ENCODE measurements at regions not wholly inside any gene's neighbourhood (a gene's known extent, or its start where the extent isn't known, plus 50 kb on each side); places are given as distances from the start of the nearest gene placed in this dataset.

- H3K9me3 Mint-ChIP-seq, result no peaks in the 10 kb centered on the region
- H3K27me3 Mint-ChIP-seq, result no peaks in the 10 kb centered on the region
- H3K27ac Mint-ChIP-seq, result no peak overlapping the region
- no peaks in the 10 kb centered on the region for H3K4me1 Mint-ChIP-seq (ENCODE audit: low read depth)
- H3K36me3 Mint-ChIP-seq (ENCODE audit: low read depth), result no peaks in the 10 kb centered on the region
- no peak overlapping the region for H3K4me3 Mint-ChIP-seq
These were observed 326.4 kb upstream of the KLF4 start for GRCh38 chr9:107815782-107816560.

GRCh38 chr9:107813287-107813686, 323.7 kb upstream of the KLF4 start:
- Mint-ChIP-seq H3K27me3 (no peaks in the 10 kb centered on the region), H3K4me3 (no peak overlapping the region), H3K9me3 (no peaks in the 10 kb centered on the region), H3K4me1 (ENCODE audit: low read depth) (no peaks in the 10 kb centered on the region), H3K36me3 (ENCODE audit: low read depth) (no peaks in the 10 kb centered on the region), H3K27ac (no peak overlapping the region)

DNA sequence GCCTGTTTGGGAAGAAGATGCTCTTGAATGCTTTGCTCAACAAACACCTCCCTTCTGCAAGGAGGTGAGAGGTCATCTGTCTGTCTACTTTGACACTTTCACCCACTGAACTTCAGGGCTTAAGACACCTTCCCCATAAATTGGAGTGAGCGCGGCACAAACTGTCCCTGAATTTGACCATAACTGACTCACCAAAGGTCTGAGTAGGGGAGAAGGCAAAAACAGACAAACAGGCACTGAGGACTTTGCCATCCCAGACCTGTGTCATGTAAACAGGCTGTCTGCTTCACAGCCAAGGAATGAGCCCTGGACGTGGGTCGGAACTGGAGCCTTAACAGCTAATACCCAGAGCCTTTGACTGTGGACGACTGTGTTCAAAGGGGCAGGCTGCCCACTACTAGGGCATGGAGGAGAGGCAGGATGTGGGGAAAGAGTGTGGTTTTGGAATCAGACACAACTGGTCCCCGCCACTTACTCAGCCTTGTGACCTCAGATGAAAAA, 320.9 kb upstream of the KLF4 start:
- Mint-ChIP-seq H3K27ac (no peak overlapping the region), H3K36me3 (ENCODE audit: low read depth) (no peaks in the 10 kb centered on the region), H3K9me3 (no peaks in the 10 kb centered on the region), H3K4me1 (ENCODE audit: low read depth) (no peaks in the 10 kb centered on the region), H3K4me3 (no peak overlapping the region), H3K27me3 (no peaks in the 10 kb centered on the region)

DNA sequence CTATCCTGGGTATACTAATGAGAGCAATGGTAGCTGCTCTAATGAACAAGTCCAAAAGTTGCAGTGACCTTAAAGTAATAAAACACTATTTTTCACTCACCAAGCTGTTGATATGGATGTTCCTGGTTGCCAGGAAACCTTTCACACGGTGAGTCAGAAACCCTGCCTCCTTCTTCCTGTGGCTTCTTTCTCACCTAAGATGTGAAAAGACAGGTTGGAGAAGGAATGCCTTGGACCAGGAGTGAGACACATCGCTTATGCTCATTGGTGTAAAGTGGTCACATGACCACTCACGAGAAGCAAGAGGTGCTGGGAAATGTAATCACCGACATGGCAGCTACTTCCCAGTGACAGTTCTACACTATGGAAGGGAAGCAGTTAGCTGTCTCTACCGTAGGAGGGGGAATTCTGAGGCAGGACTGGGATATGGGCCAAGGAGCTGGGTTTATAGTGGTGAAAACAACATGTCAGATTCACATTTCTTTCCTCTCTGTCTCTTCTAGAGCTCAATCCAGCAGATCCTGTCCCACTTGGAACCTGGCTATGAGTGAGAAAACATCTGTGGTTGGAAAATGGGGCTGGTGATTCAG, 320.4 kb upstream of the KLF4 start:
- H3K27ac Mint-ChIP-seq, result no peak overlapping the region
- H3K4me3 Mint-ChIP-seq, result no peak overlapping the region
- H3K27me3 Mint-ChIP-seq, result no peaks in the 10 kb centered on the region
- no peaks in the 10 kb centered on the region for H3K9me3 Mint-ChIP-seq
- H3K4me1 Mint-ChIP-seq (ENCODE audit: low read depth), result no peaks in the 10 kb centered on the region
- no peaks in the 10 kb centered on the region for H3K36me3 Mint-ChIP-seq (ENCODE audit: low read depth)

DNA sequence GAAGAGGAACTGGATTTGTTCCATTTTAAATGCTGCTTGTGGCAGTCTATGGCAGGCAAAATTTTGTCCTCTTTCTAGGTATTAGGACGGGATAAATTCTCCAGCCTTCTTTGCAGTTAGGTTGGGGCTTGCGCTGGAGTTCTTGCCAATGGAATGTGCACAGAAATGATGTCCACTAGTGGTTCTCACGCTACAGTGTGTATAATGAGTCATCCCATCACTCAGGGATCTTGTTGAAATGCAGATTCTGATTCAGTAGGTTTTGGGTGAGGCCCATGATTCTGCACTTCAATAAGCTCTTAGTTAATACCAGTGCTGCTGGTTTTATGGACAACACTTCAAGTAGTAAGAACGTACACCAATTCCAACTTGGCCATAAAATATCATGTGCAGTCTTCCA, 317.6 kb upstream of the KLF4 start:
- Mint-ChIP-seq H3K4me1 (ENCODE audit: low read depth) (no peaks in the 10 kb centered on the region), H3K4me3 (no peak overlapping the region), H3K9me3 (peaks cover 4% of the 10 kb centered on the region), H3K36me3 (ENCODE audit: low read depth) (no peaks in the 10 kb centered on the region), H3K27ac (no peak overlapping the region), H3K27me3 (no peaks in the 10 kb centered on the region)

- Mint-ChIP-seq H3K9me3 (peaks cover 4% of the 10 kb centered on the region), H3K4me3 (no peak overlapping the region), H3K36me3 (ENCODE audit: low read depth) (no peaks in the 10 kb centered on the region), H3K27ac (no peak overlapping the region), H3K27me3 (no peaks in the 10 kb centered on the region), H3K4me1 (ENCODE audit: low read depth) (no peaks in the 10 kb centered on the region)
These were observed 315.6 kb upstream of the KLF4 start for GRCh38 chr9:107805201-107805600.

DNA sequence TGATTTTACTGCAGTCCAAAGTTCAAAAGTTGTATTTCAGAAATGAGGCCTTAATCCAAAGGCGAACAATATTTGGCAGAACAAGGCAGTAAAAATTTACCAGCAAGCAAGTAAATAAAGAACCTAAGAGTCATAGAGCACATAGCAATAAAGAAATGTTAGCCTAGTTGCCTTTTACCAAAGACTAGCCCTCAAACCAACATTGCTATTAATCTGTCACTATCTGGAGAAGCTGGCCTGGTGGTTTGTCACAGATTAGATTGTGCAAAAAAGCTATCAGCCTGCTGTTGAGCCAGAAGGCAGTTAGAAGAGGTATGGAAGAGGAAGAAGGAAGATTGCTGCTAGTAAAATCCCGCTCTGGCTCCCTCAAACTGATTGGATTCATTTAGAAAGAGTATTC, 304.7 kb upstream of the KLF4 start:
- H3K4me1 Mint-ChIP-seq (ENCODE audit: low read depth), result no peaks in the 10 kb centered on the region
- H3K36me3 Mint-ChIP-seq (ENCODE audit: low read depth), result no peaks in the 10 kb centered on the region
- no peak overlapping the region for H3K4me3 Mint-ChIP-seq
- H3K9me3 Mint-ChIP-seq, result peaks cover 11% of the 10 kb centered on the region
- no peaks in the 10 kb centered on the region for H3K27me3 Mint-ChIP-seq
- no peak overlapping the region for H3K27ac Mint-ChIP-seq

GRCh38 chr9:107793541-107793940, 304.0 kb upstream of the KLF4 start:
- Mint-ChIP-seq H3K9me3 (peaks cover 11% of the 10 kb centered on the region), H3K4me3 (no peak overlapping the region), H3K4me1 (ENCODE audit: low read depth) (no peaks in the 10 kb centered on the region), H3K27ac (no peak overlapping the region), H3K27me3 (no peaks in the 10 kb centered on the region), H3K36me3 (ENCODE audit: low read depth) (no peaks in the 10 kb centered on the region)

- no peaks in the 10 kb centered on the region for H3K27me3 Mint-ChIP-seq
- no peaks in the 10 kb centered on the region for H3K36me3 Mint-ChIP-seq (ENCODE audit: low read depth)
- no peak overlapping the region for H3K27ac Mint-ChIP-seq
- no peak overlapping the region for H3K4me3 Mint-ChIP-seq
- H3K9me3 Mint-ChIP-seq, result peaks cover 11% of the 10 kb centered on the region
- no peaks in the 10 kb centered on the region for H3K4me1 Mint-ChIP-seq (ENCODE audit: low read depth)
These were observed 303.0 kb upstream of the KLF4 start for GRCh38 chr9:107792596-107792995.

- no peaks in the 10 kb centered on the region for H3K27me3 Mint-ChIP-seq
- H3K4me3 Mint-ChIP-seq, result no peak overlapping the region
- no peaks in the 10 kb centered on the region for H3K36me3 Mint-ChIP-seq (ENCODE audit: low read depth)
- H3K27ac Mint-ChIP-seq, result no peak overlapping the region
- peaks cover 11% of the 10 kb centered on the region for H3K9me3 Mint-ChIP-seq
- H3K4me1 Mint-ChIP-seq (ENCODE audit: low read depth), result no peaks in the 10 kb centered on the region
These were observed 302.4 kb upstream of the KLF4 start for GRCh38 chr9:107792006-107792405.

DNA sequence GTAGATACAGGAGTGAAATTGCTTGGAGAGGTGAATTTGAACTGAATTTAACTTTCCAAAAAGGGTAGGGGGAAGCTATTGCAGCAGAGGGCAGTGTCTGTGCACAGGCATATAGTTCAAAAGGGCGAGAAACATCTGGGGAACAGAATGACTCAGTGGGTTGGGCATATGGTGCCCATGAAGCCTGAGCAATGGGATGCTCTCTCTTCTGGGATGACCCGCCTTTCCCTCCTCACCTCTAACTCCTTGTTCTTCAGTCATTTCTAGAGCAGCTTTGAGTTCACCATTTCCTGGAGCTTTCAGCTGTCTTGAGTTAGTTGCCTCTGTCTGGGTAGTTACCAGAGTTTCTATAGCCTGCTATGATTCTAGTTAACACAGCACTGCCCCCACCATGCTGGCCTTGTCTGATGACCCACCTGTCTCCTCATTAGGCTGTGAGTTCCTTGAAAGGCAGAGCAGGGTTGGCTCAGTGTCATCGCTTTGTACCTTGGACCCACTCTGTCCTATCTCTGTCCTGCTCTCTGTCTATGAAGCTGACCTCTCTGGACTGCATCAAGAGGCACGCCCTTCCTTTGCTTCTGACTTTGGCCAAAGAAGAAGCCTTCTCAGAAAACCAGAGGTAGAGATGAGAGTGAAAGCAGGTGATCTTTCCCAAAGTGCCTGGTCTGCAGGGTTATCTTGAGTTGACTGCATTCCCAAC, 299.6 kb upstream of the KLF4 start:
- Mint-ChIP-seq H3K4me3 (no peak overlapping the region), H3K9me3 (peaks cover 7% of the 10 kb centered on the region), H3K27me3 (no peaks in the 10 kb centered on the region), H3K27ac (no peak overlapping the region), H3K4me1 (ENCODE audit: low read depth) (no peaks in the 10 kb centered on the region), H3K36me3 (ENCODE audit: low read depth) (no peaks in the 10 kb centered on the region)

DNA sequence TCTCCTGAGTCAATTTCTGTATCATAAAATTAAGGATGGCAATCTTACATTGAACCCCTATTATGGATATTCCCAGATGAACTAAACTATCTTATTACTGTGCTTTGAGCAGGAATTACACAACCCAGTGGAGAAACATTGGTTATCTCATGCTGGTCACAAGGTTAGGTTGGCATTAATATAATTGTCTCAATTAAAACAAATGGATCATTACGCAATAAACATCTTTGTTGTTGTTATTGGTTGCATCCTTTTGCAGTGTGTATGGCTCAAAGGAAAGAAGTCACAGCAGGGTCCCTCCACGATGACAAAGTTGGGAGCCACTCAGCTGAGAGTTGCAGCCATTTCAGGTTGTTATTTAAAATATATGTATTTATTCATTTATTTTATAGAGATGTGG, 297.0 kb upstream of the KLF4 start:
- Mint-ChIP-seq H3K4me3 (no peak overlapping the region), H3K4me1 (ENCODE audit: low read depth) (no peaks in the 10 kb centered on the region), H3K27ac (no peak overlapping the region), H3K9me3 (peaks cover 3% of the 10 kb centered on the region), H3K36me3 (ENCODE audit: low read depth) (no peaks in the 10 kb centered on the region), H3K27me3 (no peaks in the 10 kb centered on the region)

- no peaks in the 10 kb centered on the region for H3K4me1 Mint-ChIP-seq (ENCODE audit: low read depth)
- H3K27ac Mint-ChIP-seq, result no peak overlapping the region
These were observed 294.8 kb upstream of the KLF4 start for GRCh38 chr9:107784235-107784958.

GRCh38 chr9:107782789-107783188, 293.2 kb upstream of the KLF4 start:
- H3K27ac Mint-ChIP-seq, result no peak overlapping the region
- H3K4me1 Mint-ChIP-seq (ENCODE audit: low read depth), result no peaks in the 10 kb centered on the region
- H3K4me3 Mint-ChIP-seq, result no peak overlapping the region
- H3K9me3 Mint-ChIP-seq, result no peaks in the 10 kb centered on the region
- H3K27me3 Mint-ChIP-seq, result no peaks in the 10 kb centered on the region
- no peaks in the 10 kb centered on the region for H3K36me3 Mint-ChIP-seq (ENCODE audit: low read depth)

More at GRCh38 chr9:107784235-107784958, 294.8 kb upstream of the KLF4 start:
- Mint-ChIP-seq H3K27me3 (no peaks in the 10 kb centered on the region), H3K9me3 (no peaks in the 10 kb centered on the region), H3K36me3 (ENCODE audit: low read depth) (no peaks in the 10 kb centered on the region), H3K4me3 (no peak overlapping the region)

DNA sequence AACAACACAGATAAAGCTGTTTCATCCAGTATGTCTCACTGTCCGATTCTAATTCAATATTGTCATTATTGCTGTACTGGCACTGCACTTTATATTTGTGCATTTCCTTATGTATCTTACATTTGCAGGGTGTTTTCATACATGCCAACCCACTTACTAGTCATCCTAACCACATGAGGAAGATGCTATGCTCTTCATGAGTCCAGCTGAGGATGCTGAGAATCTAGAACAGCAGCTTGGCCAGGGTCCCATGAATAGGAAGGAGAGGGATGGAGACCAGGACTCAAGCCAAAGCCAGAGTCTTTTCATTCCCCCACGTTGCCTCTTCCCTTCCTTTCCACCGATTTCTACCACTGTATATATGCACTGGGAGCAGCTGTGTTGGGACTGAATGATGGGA, 292.8 kb upstream of the KLF4 start:
- H3K27me3 Mint-ChIP-seq, result no peaks in the 10 kb centered on the region
- H3K9me3 Mint-ChIP-seq, result no peaks in the 10 kb centered on the region
- no peak overlapping the region for H3K4me3 Mint-ChIP-seq
- no peaks in the 10 kb centered on the region for H3K4me1 Mint-ChIP-seq (ENCODE audit: low read depth)
- no peaks in the 10 kb centered on the region for H3K36me3 Mint-ChIP-seq (ENCODE audit: low read depth)
- no peak overlapping the region for H3K27ac Mint-ChIP-seq

Data from stimulated activated naive CD8-positive, alpha-beta T cell treated with anti-CD3 and anti-CD28 coated beads, Interleukin-15, Interleukin-2, amounts not matched to agents 100 ng/mL and 50 ng/mL, for 24 hours (primary cell).